ENCODE measurements at regions not wholly inside any gene's neighbourhood (a gene's known extent, or its start where the extent isn't known, plus 50 kb on each side); places are given as distances from the start of the nearest gene placed in this dataset.

DNA sequence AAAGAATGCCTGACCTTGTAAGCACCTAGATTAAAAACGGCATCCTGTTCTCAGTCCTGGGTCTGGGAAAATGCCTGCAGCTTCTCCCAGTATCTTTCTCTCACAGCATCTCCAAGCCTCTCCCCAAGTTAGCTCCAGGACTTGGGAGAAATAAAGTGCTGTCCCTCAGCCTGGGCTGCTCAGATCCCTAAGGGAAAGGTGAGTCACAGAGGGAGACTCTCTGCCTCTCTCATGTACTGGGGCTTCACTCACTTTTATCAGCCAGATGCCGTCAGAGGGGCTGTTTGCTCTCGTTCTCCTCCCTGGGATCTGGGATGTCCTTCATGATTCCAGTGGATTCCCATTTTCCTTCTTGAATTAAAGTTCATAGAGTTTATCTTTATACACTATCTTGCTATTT, 293.6 kb downstream of the COL12A1 start:
- Histone ChIP-seq H3K27me3 (ENCODE audit: insufficient read depth, low read length) (no peaks in the 10 kb centered on the region), H3K4me2 (ENCODE audit: low read length) (no peak overlapping the region), H3K36me3 (ENCODE audit: insufficient read depth, low read length) (no peaks in the 10 kb centered on the region), H3K9me2 (ENCODE audit: low read depth, low read length) (no peaks in the 10 kb centered on the region), H3F3A (ENCODE audit: insufficient read depth, low read length) (no peaks in the 10 kb centered on the region), H3K9me3 (ENCODE audit: low read length) (no peaks in the 10 kb centered on the region), H3K9ac (ENCODE audit: low read length) (no peak overlapping the region), H3K79me2 (ENCODE audit: insufficient read depth, low read length) (no peaks in the 10 kb centered on the region), H3K27ac (ENCODE audit: low read depth, low read length, poor library complexity, severe bottlenecking) (no peak overlapping the region), H4K20me1 (ENCODE audit: insufficient read depth, low read length) (no peaks in the 10 kb centered on the region), H3K4me1 (ENCODE audit: insufficient read depth, low read length, severe bottlenecking) (no peaks in the 10 kb centered on the region), H3K4me3 (ENCODE audit: low read depth, low read length, poor library complexity, severe bottlenecking) (no peak overlapping the region), H2AFZ (ENCODE audit: low read length) (no peak overlapping the region)
- TF ChIP-seq EZH2 (IDR thresholded peaks at IDR 0.05; ENCODE audit: borderline replicate concordance, low read length) = no peak
- TF ChIP-seq, protein P1, sequence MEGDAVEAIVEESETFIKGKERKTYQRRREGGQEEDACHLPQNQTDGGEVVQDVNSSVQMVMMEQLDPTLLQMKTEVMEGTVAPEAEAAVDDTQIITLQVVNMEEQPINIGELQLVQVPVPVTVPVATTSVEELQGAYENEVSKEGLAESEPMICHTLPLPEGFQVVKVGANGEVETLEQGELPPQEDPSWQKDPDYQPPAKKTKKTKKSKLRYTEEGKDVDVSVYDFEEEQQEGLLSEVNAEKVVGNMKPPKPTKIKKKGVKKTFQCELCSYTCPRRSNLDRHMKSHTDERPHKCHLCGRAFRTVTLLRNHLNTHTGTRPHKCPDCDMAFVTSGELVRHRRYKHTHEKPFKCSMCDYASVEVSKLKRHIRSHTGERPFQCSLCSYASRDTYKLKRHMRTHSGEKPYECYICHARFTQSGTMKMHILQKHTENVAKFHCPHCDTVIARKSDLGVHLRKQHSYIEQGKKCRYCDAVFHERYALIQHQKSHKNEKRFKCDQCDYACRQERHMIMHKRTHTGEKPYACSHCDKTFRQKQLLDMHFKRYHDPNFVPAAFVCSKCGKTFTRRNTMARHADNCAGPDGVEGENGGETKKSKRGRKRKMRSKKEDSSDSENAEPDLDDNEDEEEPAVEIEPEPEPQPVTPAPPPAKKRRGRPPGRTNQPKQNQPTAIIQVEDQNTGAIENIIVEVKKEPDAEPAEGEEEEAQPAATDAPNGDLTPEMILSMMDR (IDR thresholded peaks at IDR 0.05; ENCODE audit: low read length) = no peak

DNA sequence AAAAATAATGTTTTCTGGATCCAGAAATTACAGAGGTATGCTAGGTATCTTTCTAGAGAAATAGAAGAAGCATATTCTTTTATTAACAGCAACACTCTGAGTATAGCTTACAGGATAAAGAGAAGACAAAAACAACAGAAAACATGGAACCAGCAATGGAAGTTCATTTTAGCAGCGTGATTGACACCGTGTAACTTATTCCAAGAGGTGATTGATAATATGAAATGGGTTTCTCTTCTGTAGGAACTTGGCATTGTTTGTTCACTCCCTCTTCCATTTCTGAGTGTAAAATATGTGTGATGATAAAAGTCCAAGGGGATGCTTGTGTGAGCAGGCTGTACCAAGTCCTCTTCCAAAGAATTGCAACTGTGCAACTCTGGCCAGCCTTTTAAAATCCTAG, 303.0 kb downstream of the COL12A1 start:
- Histone ChIP-seq H3K4me2 (ENCODE audit: low read length) (no peak overlapping the region), H3K9me3 (ENCODE audit: low read length) (no peaks in the 10 kb centered on the region), H4K20me1 (ENCODE audit: insufficient read depth, low read length) (no peaks in the 10 kb centered on the region), H2AFZ (ENCODE audit: low read length) (no peak overlapping the region), H3K27ac (ENCODE audit: low read depth, low read length, poor library complexity, severe bottlenecking) (no peak overlapping the region), H3K9ac (ENCODE audit: low read length) (no peak overlapping the region), H3K36me3 (ENCODE audit: insufficient read depth, low read length) (no peaks in the 10 kb centered on the region), H3K9me2 (ENCODE audit: low read depth, low read length) (no peaks in the 10 kb centered on the region), H3K27me3 (ENCODE audit: insufficient read depth, low read length) (no peaks in the 10 kb centered on the region), H3K4me3 (ENCODE audit: low read depth, low read length, poor library complexity, severe bottlenecking) (no peak overlapping the region), H3F3A (ENCODE audit: insufficient read depth, low read length) (no peaks in the 10 kb centered on the region), H3K79me2 (ENCODE audit: insufficient read depth, low read length) (no peaks in the 10 kb centered on the region), H3K4me1 (ENCODE audit: insufficient read depth, low read length, severe bottlenecking) (no peaks in the 10 kb centered on the region)
- no peak for TF ChIP-seq EZH2 (IDR thresholded peaks at IDR 0.05; ENCODE audit: borderline replicate concordance, low read length)
- TF ChIP-seq, protein P1 (IDR thresholded peaks at IDR 0.05; ENCODE audit: low read length) = no peak

DNA sequence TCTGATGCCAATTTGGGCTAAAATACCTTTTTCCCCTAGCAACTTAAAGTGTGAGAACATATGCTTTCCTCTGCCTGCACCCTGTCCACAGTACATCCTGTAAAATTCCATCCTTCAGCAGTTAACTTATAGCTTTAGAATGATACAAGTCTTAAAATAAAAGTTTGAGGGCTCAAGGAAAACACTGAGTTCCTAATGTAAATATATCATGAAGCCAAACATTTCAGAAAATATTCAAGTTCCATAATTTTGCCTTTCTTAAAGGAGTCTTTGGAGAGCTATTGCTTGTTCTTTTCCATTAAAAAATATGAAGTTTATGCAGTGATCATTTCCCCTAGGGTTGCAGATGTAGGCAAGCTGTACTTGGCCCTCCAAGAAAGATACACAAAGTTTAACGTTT, 303.8 kb downstream of the COL12A1 start:
- no peak overlapping the region for H3K4me3 ChIP-seq (ENCODE audit: low read depth, low read length, poor library complexity, severe bottlenecking)

More for the DNA sequence above, 303.8 kb downstream of the COL12A1 start:
- Histone ChIP-seq H3K4me1 (ENCODE audit: insufficient read depth, low read length, severe bottlenecking) (no peaks in the 10 kb centered on the region), H3K27ac (ENCODE audit: low read depth, low read length, poor library complexity, severe bottlenecking) (no peak overlapping the region), H3K27me3 (ENCODE audit: insufficient read depth, low read length) (no peaks in the 10 kb centered on the region), H3K36me3 (ENCODE audit: insufficient read depth, low read length) (no peaks in the 10 kb centered on the region), H4K20me1 (ENCODE audit: insufficient read depth, low read length) (no peaks in the 10 kb centered on the region), H3K4me2 (ENCODE audit: low read length) (no peak overlapping the region), H3K9me3 (ENCODE audit: low read length) (no peaks in the 10 kb centered on the region), H3F3A (ENCODE audit: insufficient read depth, low read length) (no peaks in the 10 kb centered on the region), H3K9ac (ENCODE audit: low read length) (no peak overlapping the region), H2AFZ (ENCODE audit: low read length) (no peak overlapping the region), H3K9me2 (ENCODE audit: low read depth, low read length) (no peaks in the 10 kb centered on the region), H3K79me2 (ENCODE audit: insufficient read depth, low read length) (no peaks in the 10 kb centered on the region)
- TF ChIP-seq EZH2 (IDR thresholded peaks at IDR 0.05; ENCODE audit: borderline replicate concordance, low read length) = no peak
- TF ChIP-seq, protein P1 (IDR thresholded peaks at IDR 0.05; ENCODE audit: low read length) = no peak
